ENCODE measurements at regions not wholly inside any gene's neighbourhood (a gene's known extent, or its start where the extent isn't known, plus 50 kb on each side); places are given as distances from the start of the nearest gene placed in this dataset.
"Not testable (repeated sequence)": the region's sequence is repeated elsewhere in the genome, so short reads cannot be mapped to it uniquely, and the experiment has no call there.

GRCh38 chr1:47655521-47656300, 217.9 kb downstream of the FOXD2 start:
- Mint-ChIP-seq H3K27me3 (peaks cover 16% of the 10 kb centered on the region), H3K9me3 (no peaks in the 10 kb centered on the region), H3K4me1 (no peaks in the 10 kb centered on the region), H3K4me3 (no peak overlapping the region), H3K36me3 (no peaks in the 10 kb centered on the region), H3K27ac (no peak overlapping the region)
- DNase-seq, result no peak

GRCh38 chr1:47656719-47657685, 219.2 kb downstream of the FOXD2 start:
- Mint-ChIP-seq H3K4me1 (no peaks in the 10 kb centered on the region), H3K36me3 (no peaks in the 10 kb centered on the region), H3K9me3 (no peaks in the 10 kb centered on the region), H3K27ac (no peak overlapping the region), H3K4me3 (no peak overlapping the region), H3K27me3 (peaks cover 16% of the 10 kb centered on the region)
- no peak for DNase-seq

- Mint-ChIP-seq H3K9me3 (no peaks in the 10 kb centered on the region), H3K36me3 (no peaks in the 10 kb centered on the region), H3K27ac (no peak overlapping the region)
Measured at GRCh38 chr1:47658161-47658920, 220.5 kb downstream of the FOXD2 start.

GRCh38 chr1:47659146-47659545, 221.3 kb downstream of the FOXD2 start:
- Mint-ChIP-seq H3K27me3 (peaks cover 13% of the 10 kb centered on the region), H3K4me1 (no peaks in the 10 kb centered on the region), H3K9me3 (no peaks in the 10 kb centered on the region), H3K27ac (no peak overlapping the region), H3K4me3 (no peak overlapping the region), H3K36me3 (no peaks in the 10 kb centered on the region)
- DNase-seq, result no peak

More at GRCh38 chr1:47658161-47658920, 220.5 kb downstream of the FOXD2 start:
- H3K27me3 Mint-ChIP-seq, result peaks cover 13% of the 10 kb centered on the region
- H3K4me3 Mint-ChIP-seq, result no peak overlapping the region
- DNase-seq, result no peak
- H3K4me1 Mint-ChIP-seq, result no peaks in the 10 kb centered on the region

- Mint-ChIP-seq H3K9me3 (no peaks in the 10 kb centered on the region), H3K4me1 (no peaks in the 10 kb centered on the region), H3K27me3 (peaks cover 11% of the 10 kb centered on the region), H3K27ac (no peak overlapping the region), H3K36me3 (no peaks in the 10 kb centered on the region), H3K4me3 (no peak overlapping the region)
- no peak for DNase-seq
Measured at GRCh38 chr1:47660622-47661021, 222.8 kb downstream of the FOXD2 start.

- no peak overlapping the region for H3K4me3 Mint-ChIP-seq
- DNase-seq, result no peak
- H3K27me3 Mint-ChIP-seq, result peaks cover 7% of the 10 kb centered on the region
- no peaks in the 10 kb centered on the region for H3K9me3 Mint-ChIP-seq
- H3K27ac Mint-ChIP-seq, result no peak overlapping the region
- H3K36me3 Mint-ChIP-seq, result no peaks in the 10 kb centered on the region
- H3K4me1 Mint-ChIP-seq, result no peaks in the 10 kb centered on the region
Measured at GRCh38 chr1:47661040-47661439, 223.2 kb downstream of the FOXD2 start.

GRCh38 chr1:47662068-47662467, 224.2 kb downstream of the FOXD2 start:
- Mint-ChIP-seq H3K9me3 (no peaks in the 10 kb centered on the region), H3K4me1 (no peaks in the 10 kb centered on the region), H3K36me3 (no peaks in the 10 kb centered on the region), H3K27me3 (peaks cover 5% of the 10 kb centered on the region), H3K4me3 (no peak overlapping the region), H3K27ac (no peak overlapping the region)
- DNase-seq, result no peak

- no peaks in the 10 kb centered on the region for H3K4me1 Mint-ChIP-seq
- H3K27me3 Mint-ChIP-seq, result peaks cover 5% of the 10 kb centered on the region
- no peak overlapping the region for H3K4me3 Mint-ChIP-seq
- no peak for DNase-seq
- H3K36me3 Mint-ChIP-seq, result no peaks in the 10 kb centered on the region
- H3K27ac Mint-ChIP-seq, result no peak overlapping the region
- H3K9me3 Mint-ChIP-seq, result no peaks in the 10 kb centered on the region
Measured at GRCh38 chr1:47663286-47663685, 225.4 kb downstream of the FOXD2 start.

- no peak overlapping the region for H3K4me3 Mint-ChIP-seq
- no peaks in the 10 kb centered on the region for H3K9me3 Mint-ChIP-seq
- no peaks in the 10 kb centered on the region for H3K4me1 Mint-ChIP-seq
- no peaks in the 10 kb centered on the region for H3K36me3 Mint-ChIP-seq
- H3K27ac Mint-ChIP-seq, result no peak overlapping the region
- H3K27me3 Mint-ChIP-seq, result peaks cover 2% of the 10 kb centered on the region
- DNase-seq, result no peak
Measured at GRCh38 chr1:47664356-47664755, 226.5 kb downstream of the FOXD2 start.

GRCh38 chr1:47664896-47665295, 227.1 kb downstream of the FOXD2 start:
- H3K4me1 Mint-ChIP-seq, H3K27me3 Mint-ChIP-seq, H3K9me3 Mint-ChIP-seq, H3K27ac Mint-ChIP-seq, H3K4me3 Mint-ChIP-seq, H3K36me3 Mint-ChIP-seq, DNase-seq: not testable (repeated sequence)

- Mint-ChIP-seq H3K9me3 (peaks cover 4% of the 10 kb centered on the region), H3K27ac (no peak overlapping the region), H3K4me1 (no peaks in the 10 kb centered on the region), H3K4me3 (no peak overlapping the region), H3K36me3 (peaks cover 2% of the 10 kb centered on the region), H3K27me3 (peaks cover 4% of the 10 kb centered on the region)
- DNase-seq, result no peak
Measured at GRCh38 chr1:47669081-47669585, 231.3 kb downstream of the FOXD2 start.

GRCh38 chr1:47672622-47673021, 234.8 kb downstream of the FOXD2 start:
- peaks cover 4% of the 10 kb centered on the region for H3K27me3 Mint-ChIP-seq
- peaks cover 4% of the 10 kb centered on the region for H3K9me3 Mint-ChIP-seq
- H3K27ac Mint-ChIP-seq, result no peak overlapping the region
- H3K4me1 Mint-ChIP-seq, result no peaks in the 10 kb centered on the region
- H3K4me3 Mint-ChIP-seq, result no peak overlapping the region
- no peak for DNase-seq
- H3K36me3 Mint-ChIP-seq, result peaks cover 2% of the 10 kb centered on the region

- Mint-ChIP-seq H3K4me1 (no peaks in the 10 kb centered on the region), H3K4me3 (no peak overlapping the region), H3K27me3 (peaks cover 4% of the 10 kb centered on the region), H3K9me3 (peaks cover 4% of the 10 kb centered on the region), H3K27ac (no peak overlapping the region), H3K36me3 (peaks cover 2% of the 10 kb centered on the region)
- no peak for DNase-seq
Measured at GRCh38 chr1:47674189-47674588, 236.3 kb downstream of the FOXD2 start.

- Mint-ChIP-seq H3K27ac (no peak overlapping the region), H3K36me3 (peaks cover 2% of the 10 kb centered on the region), H3K4me1 (no peaks in the 10 kb centered on the region), H3K27me3 (peaks cover 4% of the 10 kb centered on the region), H3K9me3 (peaks cover 4% of the 10 kb centered on the region), H3K4me3 (no peak overlapping the region)
- no peak for DNase-seq
Measured at GRCh38 chr1:47675047-47675675, 237.3 kb downstream of the FOXD2 start.
